ENCODE measurements at regions not wholly inside any gene's neighbourhood (a gene's known extent, or its start where the extent isn't known, plus 50 kb on each side); places are given as distances from the start of the nearest gene placed in this dataset.

DNA sequence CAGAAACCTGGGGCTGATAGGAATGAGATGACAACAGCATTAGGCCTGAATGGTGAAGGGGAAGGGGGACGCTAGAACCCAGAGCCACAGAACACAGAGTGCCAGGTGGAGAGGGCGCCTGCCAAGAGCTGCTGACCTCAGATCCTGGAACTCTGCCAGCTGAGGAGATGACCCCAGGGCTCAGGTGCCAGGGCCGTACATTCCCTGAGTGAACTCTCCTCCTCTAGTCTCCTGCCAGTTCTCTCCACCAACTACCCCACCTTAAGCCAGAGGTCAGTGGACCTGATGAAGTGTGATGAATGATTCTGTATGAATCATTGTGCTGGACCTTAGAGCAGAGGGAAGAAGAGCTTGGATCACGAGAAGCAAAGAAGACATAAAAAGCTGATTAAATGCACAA, 1582.2 kb upstream of the ACVR2A start:
- DNase-seq (ENCODE audit: extremely low spot score) = no peak
- CTCF ChIA-PET = no interaction called here
- TF ChIP-seq, protein P1, sequence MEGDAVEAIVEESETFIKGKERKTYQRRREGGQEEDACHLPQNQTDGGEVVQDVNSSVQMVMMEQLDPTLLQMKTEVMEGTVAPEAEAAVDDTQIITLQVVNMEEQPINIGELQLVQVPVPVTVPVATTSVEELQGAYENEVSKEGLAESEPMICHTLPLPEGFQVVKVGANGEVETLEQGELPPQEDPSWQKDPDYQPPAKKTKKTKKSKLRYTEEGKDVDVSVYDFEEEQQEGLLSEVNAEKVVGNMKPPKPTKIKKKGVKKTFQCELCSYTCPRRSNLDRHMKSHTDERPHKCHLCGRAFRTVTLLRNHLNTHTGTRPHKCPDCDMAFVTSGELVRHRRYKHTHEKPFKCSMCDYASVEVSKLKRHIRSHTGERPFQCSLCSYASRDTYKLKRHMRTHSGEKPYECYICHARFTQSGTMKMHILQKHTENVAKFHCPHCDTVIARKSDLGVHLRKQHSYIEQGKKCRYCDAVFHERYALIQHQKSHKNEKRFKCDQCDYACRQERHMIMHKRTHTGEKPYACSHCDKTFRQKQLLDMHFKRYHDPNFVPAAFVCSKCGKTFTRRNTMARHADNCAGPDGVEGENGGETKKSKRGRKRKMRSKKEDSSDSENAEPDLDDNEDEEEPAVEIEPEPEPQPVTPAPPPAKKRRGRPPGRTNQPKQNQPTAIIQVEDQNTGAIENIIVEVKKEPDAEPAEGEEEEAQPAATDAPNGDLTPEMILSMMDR (IDR thresholded peaks at IDR 0.05; ENCODE audit: control extremely low read depth, extremely low read depth, low read depth, missing control alignments) = no peak
- POLR2A ChIA-PET = no interaction called here

DNA sequence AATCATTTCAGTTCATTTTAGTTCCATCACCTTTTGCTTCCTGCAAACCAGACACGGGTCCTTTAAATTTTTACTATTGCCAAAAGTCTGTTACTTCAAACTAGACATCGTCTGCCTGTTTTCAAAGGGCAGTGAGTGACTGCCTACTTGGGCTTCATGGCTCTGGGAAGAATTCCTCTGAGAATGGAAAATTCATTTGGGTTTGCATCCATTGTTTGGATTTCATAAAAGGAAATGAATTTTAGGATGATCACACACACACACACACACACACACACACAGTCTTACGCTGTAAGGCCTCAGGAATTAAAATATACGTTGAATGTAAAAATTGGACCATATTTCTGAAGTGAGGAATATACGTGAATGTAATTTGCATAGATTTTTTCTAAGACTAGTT, 1584.3 kb upstream of the ACVR2A start:
- TF ChIP-seq, protein P1 (IDR thresholded peaks at IDR 0.05; ENCODE audit: control extremely low read depth, extremely low read depth, low read depth, missing control alignments) = no peak
- CTCF ChIA-PET = no interaction called here
- POLR2A ChIA-PET = no interaction called here

DNA sequence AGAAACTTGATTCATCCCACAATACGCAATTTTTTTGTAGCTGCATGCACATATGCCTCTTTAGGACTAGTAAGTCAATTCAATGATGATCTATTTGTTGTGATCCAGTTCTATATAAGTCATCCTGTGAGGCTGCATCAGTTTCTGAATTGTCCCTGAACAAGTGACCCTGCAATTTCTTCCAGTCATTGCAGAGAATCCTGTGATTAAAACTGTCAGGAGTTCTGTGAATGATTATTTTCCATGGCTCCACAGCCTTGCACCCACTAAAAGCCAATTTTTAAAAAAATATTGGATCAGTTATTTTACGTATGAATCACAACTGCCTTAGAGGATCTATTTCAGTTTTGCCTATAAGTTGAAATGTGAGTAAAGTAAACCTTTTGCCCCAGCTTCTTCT, 1585.0 kb upstream of the ACVR2A start:
- ChIA-PET POLR2A (no interaction called here), CTCF (no interaction called here)
- no peak for DNase-seq (ENCODE audit: extremely low spot score)
- TF ChIP-seq, protein P1 (IDR thresholded peaks at IDR 0.05; ENCODE audit: control extremely low read depth, extremely low read depth, low read depth, missing control alignments) = no peak

More for the DNA sequence above, 1584.3 kb upstream of the ACVR2A start:
- no peak for DNase-seq (ENCODE audit: extremely low spot score)

DNA sequence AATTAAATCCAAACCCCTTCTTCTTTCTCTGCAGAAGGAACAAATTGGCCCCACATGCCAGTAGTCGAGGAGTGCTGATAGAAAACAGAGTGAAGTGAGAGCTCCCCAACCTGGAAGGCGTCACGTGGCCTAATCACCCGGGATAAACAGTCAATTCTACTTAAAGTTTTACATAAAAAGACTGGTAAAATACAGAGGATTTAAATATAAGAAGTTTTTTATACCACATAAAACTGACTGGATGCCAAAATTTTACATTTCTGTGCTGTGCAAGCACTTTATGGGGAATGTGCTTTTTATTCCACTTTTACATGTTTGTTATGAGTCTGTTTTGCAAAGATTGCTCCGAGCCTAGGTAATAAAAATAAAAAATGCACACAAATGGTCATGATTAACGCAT, 1586.8 kb upstream of the ACVR2A start:
- ChIA-PET POLR2A (no interaction called here), CTCF (no interaction called here)
- DNase-seq (ENCODE audit: extremely low spot score) = no peak
- TF ChIP-seq, protein P1 (IDR thresholded peaks at IDR 0.05; ENCODE audit: control extremely low read depth, extremely low read depth, low read depth, missing control alignments) = no peak

DNA sequence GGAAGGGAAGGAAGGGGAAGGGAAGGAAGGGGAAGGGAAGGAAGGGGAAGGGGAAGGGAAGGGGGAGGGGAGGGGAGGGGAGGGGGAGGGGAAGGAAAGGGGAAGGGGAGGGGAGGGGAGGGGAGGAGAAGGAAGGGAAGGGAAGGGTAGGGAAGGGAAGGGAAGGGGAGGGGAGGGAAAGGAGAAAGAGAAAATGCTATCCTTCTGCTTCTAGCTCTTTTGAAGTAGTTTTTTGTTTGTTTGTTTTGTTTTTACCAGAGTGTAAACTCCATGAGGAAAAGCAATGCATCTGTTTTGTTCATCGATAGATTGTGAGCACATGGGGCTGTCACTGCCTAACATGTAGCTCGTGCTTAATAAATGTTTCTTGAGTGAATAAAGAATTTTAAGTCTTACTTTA, 1592.7 kb upstream of the ACVR2A start:
- ChIA-PET CTCF (no interaction called here), POLR2A (no interaction called here)
- DNase-seq (ENCODE audit: extremely low spot score) = no peak
- TF ChIP-seq, protein P1 (IDR thresholded peaks at IDR 0.05; ENCODE audit: control extremely low read depth, extremely low read depth, low read depth, missing control alignments) = no peak

DNA sequence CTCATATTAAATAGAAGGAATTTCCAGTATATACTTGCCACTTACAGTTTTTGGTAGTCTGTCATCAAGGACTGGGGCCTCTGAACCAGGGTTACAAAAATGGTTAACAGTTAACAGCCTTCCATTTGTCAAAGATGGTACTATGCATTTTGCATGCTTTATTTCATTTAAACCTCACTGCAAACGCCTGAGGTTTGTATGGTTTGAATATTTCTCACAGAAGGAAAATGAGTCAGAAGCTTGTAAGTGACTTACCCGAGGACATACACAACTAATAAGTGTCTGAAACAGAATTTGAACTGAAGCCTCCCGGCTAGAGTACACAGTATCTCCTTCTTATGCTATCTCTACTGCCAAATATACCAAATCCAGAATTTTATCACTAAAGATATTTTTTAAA, 1593.5 kb upstream of the ACVR2A start:
- ChIA-PET POLR2A (no interaction called here), CTCF (no interaction called here)
- DNase-seq (ENCODE audit: extremely low spot score) = no peak
- TF ChIP-seq, protein P1 (IDR thresholded peaks at IDR 0.05; ENCODE audit: control extremely low read depth, extremely low read depth, low read depth, missing control alignments) = no peak
